Fibroblast of lung (primary cell): ENCODE measurements at regions not wholly inside any gene's neighbourhood (a gene's known extent, or its start where the extent isn't known, plus 50 kb on each side); places are given as distances from the start of the nearest gene placed in this dataset.

ENCODE experiments used
- DNase-seq, 2 donors: peaks; one replicate each; pipeline versions ENCODE4 v3.0.0 to v3.0.0-alpha.2; 2010; ENCODE audit warnings: low read depth in 2 of 2
- H2AFZ ChIP-seq: 2 replicates; pipeline ENCODE4 v1.5.1; 2012; ENCODE audit warnings: low read length, control low read depth, inconsistent platforms
- H3K27ac ChIP-seq: 2 replicates; pipeline ENCODE4 v1.5.1; 2011; ENCODE audit warnings: low read length, control low read depth; ENCODE audit not compliant: insufficient read depth
- H3K27me3 ChIP-seq: 2 replicates; pipeline ENCODE4 v1.5.1; 2011; ENCODE audit warnings: mild to moderate bottlenecking, low read length; ENCODE audit not compliant: control insufficient read depth, insufficient read depth
- H3K36me3 ChIP-seq: 2 replicates; pipeline ENCODE4 v1.5.1; 2011; ENCODE audit warnings: low read length; ENCODE audit not compliant: control insufficient read depth, insufficient read depth
- H3K4me1 ChIP-seq: 2 replicates; pipeline ENCODE4 v1.5.1; 2011; ENCODE audit warnings: low read length; ENCODE audit not compliant: control insufficient read depth, insufficient read depth; ENCODE audit errors: extremely low read depth
- H3K4me2 ChIP-seq: 2 replicates; pipeline ENCODE4 v1.5.1; 2011; ENCODE audit warnings: low read length, control low read depth; ENCODE audit not compliant: insufficient read depth; ENCODE audit errors: extremely low read depth
- H3K4me3 ChIP-seq, 4 experiments: fragments of 200-600 bp in 1 of 4; sonication (generic) in 1 of 4; replicated peaks in 1 of 4; 2 replicates each; pipeline ENCODE4 v1.5.1; 2011 to 2016; ENCODE audit warnings: low read length in 4 of 4, low read depth in 3 of 4, mild to moderate bottlenecking in 3 of 4, control low read depth in 2 of 4, inconsistent platforms in 1 of 4, mixed read lengths in 1 of 4; ENCODE audit not compliant: insufficient read depth in 1 of 4; ENCODE audit errors: control extremely low read depth in 1 of 4
- H3K79me2 ChIP-seq: 2 replicates; pipeline ENCODE4 v1.5.1; 2012; ENCODE audit warnings: mild to moderate bottlenecking, low read length, inconsistent platforms; ENCODE audit not compliant: control insufficient read depth, insufficient read depth
- H3K9ac ChIP-seq: 2 replicates; pipeline ENCODE4 v1.5.1; 2011; ENCODE audit warnings: mild to moderate bottlenecking, low read length, control low read depth; ENCODE audit not compliant: insufficient read depth
- H3K9me3 ChIP-seq: 2 replicates; pipeline ENCODE4 v1.5.1; 2012; ENCODE audit warnings: low read depth, low read length; ENCODE audit not compliant: control insufficient read depth, insufficient read depth
- H4K20me1 ChIP-seq: 2 replicates; pipeline ENCODE4 v1.5.1; 2011; ENCODE audit warnings: low read length; ENCODE audit not compliant: control insufficient read depth, insufficient read depth; ENCODE audit errors: extremely low read depth
- EZH2 ChIP-seq: IDR thresholded peaks from 2 replicates; pipeline ENCODE4 v1.5.1; 2012; ENCODE audit warnings: low read length, control low read depth, mild to moderate bottlenecking; ENCODE audit errors: missing control alignments
- TF ChIP-seq, protein P1 (sequence below), 2 donors: IDR thresholded peaks in 1 of 2; conservative IDR thresholded peaks in 1 of 2; 1 replicate in 1 of 2; 2 replicates in 1 of 2; pipeline ENCODE4 v1.5.1; 2011 to 2012; ENCODE audit warnings: low read length in 2 of 2, control low read depth in 1 of 2, inconsistent platforms in 1 of 2, low read depth in 1 of 2, mild to moderate bottlenecking in 1 of 2

DNA sequence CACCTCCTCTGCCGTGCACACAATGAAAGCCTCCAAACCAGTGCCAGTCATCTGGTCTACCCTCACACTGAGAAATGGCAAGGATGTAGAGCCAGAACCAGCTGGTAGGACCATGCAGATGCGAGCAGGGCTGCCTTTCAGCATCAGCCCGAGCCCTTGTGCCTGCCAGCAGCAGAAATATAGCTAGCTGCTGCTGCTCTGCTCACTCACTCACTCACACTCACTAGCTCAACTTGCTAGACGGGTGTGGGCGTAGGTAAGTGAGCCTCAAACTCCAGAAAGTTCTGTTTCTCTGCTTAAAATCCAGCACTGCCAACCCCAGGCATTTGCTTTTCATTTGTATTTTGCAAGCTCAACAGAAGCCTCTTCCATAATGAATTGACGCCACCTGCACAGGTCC lies 114.0 kb downstream of the DRD1 start:
- TF ChIP-seq EZH2 = no peak
- TF ChIP-seq, protein P1, sequence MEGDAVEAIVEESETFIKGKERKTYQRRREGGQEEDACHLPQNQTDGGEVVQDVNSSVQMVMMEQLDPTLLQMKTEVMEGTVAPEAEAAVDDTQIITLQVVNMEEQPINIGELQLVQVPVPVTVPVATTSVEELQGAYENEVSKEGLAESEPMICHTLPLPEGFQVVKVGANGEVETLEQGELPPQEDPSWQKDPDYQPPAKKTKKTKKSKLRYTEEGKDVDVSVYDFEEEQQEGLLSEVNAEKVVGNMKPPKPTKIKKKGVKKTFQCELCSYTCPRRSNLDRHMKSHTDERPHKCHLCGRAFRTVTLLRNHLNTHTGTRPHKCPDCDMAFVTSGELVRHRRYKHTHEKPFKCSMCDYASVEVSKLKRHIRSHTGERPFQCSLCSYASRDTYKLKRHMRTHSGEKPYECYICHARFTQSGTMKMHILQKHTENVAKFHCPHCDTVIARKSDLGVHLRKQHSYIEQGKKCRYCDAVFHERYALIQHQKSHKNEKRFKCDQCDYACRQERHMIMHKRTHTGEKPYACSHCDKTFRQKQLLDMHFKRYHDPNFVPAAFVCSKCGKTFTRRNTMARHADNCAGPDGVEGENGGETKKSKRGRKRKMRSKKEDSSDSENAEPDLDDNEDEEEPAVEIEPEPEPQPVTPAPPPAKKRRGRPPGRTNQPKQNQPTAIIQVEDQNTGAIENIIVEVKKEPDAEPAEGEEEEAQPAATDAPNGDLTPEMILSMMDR (conservative IDR thresholded peaks at IDR 0.05 in 1 of 2, IDR thresholded peaks at IDR 0.05 in 1 of 2; ENCODE audit: low read depth in 1 of 2, low read length in 2 of 2) = no peak
- no peaks in the 10 kb centered on the region for H3K36me3 ChIP-seq
- H3K4me2 ChIP-seq = no peak overlapping the region
- no peaks in the 10 kb centered on the region for H3K79me2 ChIP-seq
- no peak for DNase-seq
- no peak overlapping the region for H3K27ac ChIP-seq
- no peaks in the 10 kb centered on the region for H3K9me3 ChIP-seq
- no peak overlapping the region for H3K9ac ChIP-seq
- H2AFZ ChIP-seq = no peak overlapping the region
- H3K4me3 ChIP-seq = no peak overlapping the region
- H3K27me3 ChIP-seq = no peaks in the 10 kb centered on the region
- H3K4me1 ChIP-seq = no peaks in the 10 kb centered on the region
- H4K20me1 ChIP-seq = no peaks in the 10 kb centered on the region

DNA sequence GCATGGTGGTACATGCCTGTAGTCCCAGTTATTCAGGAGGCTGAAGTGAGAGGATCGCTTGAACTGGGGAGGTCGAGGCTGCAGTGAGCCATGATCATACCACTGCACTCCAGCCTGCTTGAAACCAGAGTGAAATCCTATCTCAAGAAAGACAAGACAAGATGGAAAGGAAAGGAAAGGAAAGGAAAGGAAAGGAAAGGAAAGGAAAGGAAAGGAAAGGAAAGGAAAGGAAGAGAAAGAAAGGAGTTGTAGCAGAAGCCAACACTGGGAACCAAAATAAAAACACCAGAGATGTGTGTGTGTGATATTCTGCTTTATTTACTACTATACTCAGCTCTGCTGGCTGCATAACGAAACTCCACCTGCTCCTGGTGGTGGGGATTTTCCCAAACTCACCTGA lies 115.3 kb downstream of the DRD1 start:
- Histone ChIP-seq H3K4me1 (no peaks in the 10 kb centered on the region), H3K4me2 (no peak overlapping the region), H3K36me3 (no peaks in the 10 kb centered on the region), H4K20me1 (no peaks in the 10 kb centered on the region), H3K27me3 (no peaks in the 10 kb centered on the region), H2AFZ (no peak overlapping the region), H3K4me3 (no peak overlapping the region), H3K27ac (no peak overlapping the region), H3K9ac (no peak overlapping the region), H3K9me3 (no peaks in the 10 kb centered on the region), H3K79me2 (no peaks in the 10 kb centered on the region)
- TF ChIP-seq, protein P1 (conservative IDR thresholded peaks at IDR 0.05 in 1 of 2, IDR thresholded peaks at IDR 0.05 in 1 of 2; ENCODE audit: low read depth in 1 of 2, low read length in 2 of 2) = no peak
- no peak for TF ChIP-seq EZH2
- DNase-seq = no peak

DNA sequence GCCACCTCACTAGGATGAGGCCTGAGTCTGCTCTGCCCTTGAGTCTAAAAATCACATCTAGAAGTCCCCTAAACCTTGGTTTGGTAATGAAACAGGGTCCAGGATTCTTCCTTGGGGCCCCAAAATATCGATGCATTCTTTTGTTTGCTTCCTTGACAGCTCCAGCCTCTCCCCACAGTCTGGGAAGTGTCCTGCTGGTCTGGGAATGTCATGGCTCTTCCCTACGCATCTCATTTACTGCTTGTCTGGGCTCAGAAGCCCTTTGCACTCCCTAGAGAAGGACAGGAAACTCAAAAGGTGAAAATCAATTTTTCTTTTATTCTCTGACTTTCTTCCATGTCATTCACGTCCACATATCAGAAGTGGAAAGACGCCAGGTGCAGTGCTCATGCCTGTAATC lies 115.8 kb downstream of the DRD1 start:
- no peaks in the 10 kb centered on the region for H4K20me1 ChIP-seq
- no peak overlapping the region for H2AFZ ChIP-seq
- H3K36me3 ChIP-seq = no peaks in the 10 kb centered on the region
- no peak overlapping the region for H3K4me2 ChIP-seq
- no peaks in the 10 kb centered on the region for H3K9me3 ChIP-seq
- H3K27ac ChIP-seq = no peak overlapping the region
- no peak for DNase-seq
- H3K4me3 ChIP-seq = no peak overlapping the region
- H3K4me1 ChIP-seq = no peaks in the 10 kb centered on the region
- no peaks in the 10 kb centered on the region for H3K27me3 ChIP-seq
- H3K9ac ChIP-seq = no peak overlapping the region
- TF ChIP-seq EZH2 = no peak
- TF ChIP-seq, protein P1 (conservative IDR thresholded peaks at IDR 0.05 in 1 of 2, IDR thresholded peaks at IDR 0.05 in 1 of 2; ENCODE audit: low read depth in 1 of 2, low read length in 2 of 2) = no peak
- no peaks in the 10 kb centered on the region for H3K79me2 ChIP-seq
